Ascending aorta (tissue), 2 donors: ENCODE measurements at regions not wholly inside any gene's neighbourhood (a gene's known extent, or its start where the extent isn't known, plus 50 kb on each side); places are given as distances from the start of the nearest gene placed in this dataset.

ENCODE experiments used
- DNase-seq, 2 donors: peaks; one replicate each; pipeline ENCODE4 v3.0.0-alpha.2; 2019; ENCODE audit warnings: low spot score in 2 of 2
- H3K27ac ChIP-seq, 2 donors: fragments of 200-600 bp; sonication (generic); one replicate each; pipeline ENCODE4 v1.5.1; 2016 to 2017; ENCODE audit warnings: mild to moderate bottlenecking in 1 of 2
- H3K27me3 ChIP-seq: fragments of 200-600 bp; sonication (generic); one replicate; pipeline ENCODE4 v1.5.1; 2017
- H3K36me3 ChIP-seq, 2 donors: fragments of 200-600 bp; sonication (generic); one replicate each; pipeline ENCODE4 v1.5.1; 2016
- H3K4me1 ChIP-seq, 2 donors: fragments of 200-600 bp; sonication (generic); one replicate each; pipeline ENCODE4 v1.5.1; 2016 to 2017; ENCODE audit warnings: mild to moderate bottlenecking in 1 of 2
- H3K4me3 ChIP-seq, 2 donors: fragments of 200-600 bp; sonication (generic); one replicate each; pipeline ENCODE4 v1.5.1; 2016 to 2017; ENCODE audit warnings: mild to moderate bottlenecking in 1 of 2
- H3K9me3 ChIP-seq, 2 donors: fragments of 200-600 bp; sonication (generic); one replicate each; pipeline ENCODE4 v1.5.1; 2016
- intact Hi-C: fragments of 100-400 bp; cut with DNase I; formaldehyde crosslinking; loops from one replicate; pipeline ENCODE4 v1.15.1; 2023
- TF ChIP-seq, protein P1 (sequence below), 3 experiments: fragments of 200-600 bp in 2 of 3; fragments of 450-650 bp in 1 of 3; sonication (generic) in 2 of 3; IDR thresholded peaks; one replicate each; pipeline ENCODE4 v1.5.1; 2016 to 2019; ENCODE audit warnings: antibody characterized with exemption in 3 of 3, mild to moderate bottlenecking in 1 of 3, moderate library complexity in 1 of 3

DNA sequence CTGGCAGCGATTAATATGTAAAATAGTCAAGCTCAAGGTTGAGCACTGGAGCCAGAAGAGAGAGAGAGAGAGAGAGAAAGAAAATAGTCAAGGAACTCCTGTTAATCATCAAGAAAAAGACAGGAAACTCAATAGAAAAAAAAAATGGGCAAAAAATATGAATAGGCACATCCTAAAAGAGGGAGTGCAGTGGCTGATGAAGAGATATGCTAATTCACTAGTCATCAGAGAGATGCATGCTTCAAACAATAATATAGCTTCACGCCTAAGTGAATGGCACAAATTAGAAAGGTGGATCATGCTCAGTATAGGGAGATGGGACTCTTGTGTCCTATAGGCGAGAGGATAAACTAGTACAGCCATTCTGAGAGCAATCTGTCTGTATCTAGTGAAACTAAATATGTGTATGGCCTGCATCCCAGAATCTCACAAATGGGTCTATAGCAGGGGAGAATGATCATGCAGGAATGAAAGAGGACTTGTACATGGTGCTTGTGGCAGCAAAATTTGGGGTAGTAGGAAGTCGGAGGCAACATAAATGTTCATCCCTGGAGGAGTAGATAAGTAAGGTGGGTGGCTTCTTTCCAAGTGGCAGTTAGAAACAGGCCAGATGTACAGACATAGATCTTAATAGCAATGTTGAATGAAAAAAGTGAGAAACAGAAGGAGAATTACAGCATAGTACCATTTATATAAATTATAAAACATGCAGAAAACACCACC is 176.8 kb downstream of the VEGFA start:
- intact Hi-C loops: no loop called here
- H3K4me3 ChIP-seq: no peak overlapping the region
- H3K27ac ChIP-seq: no peak overlapping the region

DNA sequence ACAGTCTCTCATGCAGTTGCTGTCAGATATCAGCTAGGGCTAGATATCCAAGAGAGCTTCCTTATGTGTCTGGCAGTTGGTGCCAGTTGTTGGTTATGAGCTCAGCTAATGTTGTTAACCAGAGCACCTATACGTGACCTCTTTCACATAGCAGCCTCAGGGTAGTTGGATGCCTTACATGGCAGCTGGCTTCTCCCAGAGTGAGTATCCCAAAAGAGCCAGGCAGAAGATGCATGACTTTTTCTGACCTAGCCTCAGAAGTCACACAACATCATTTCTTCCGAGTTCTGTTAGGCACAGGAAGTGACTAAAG is 175.7 kb downstream of the VEGFA start:
- no peak overlapping the region for H3K27ac ChIP-seq
- H3K4me1 ChIP-seq: no peaks in the 10 kb centered on the region
- H3K9me3 ChIP-seq: peaks cover 0 to 10% of the 10 kb centered on the region in 2 donors
- TF ChIP-seq, protein P1, sequence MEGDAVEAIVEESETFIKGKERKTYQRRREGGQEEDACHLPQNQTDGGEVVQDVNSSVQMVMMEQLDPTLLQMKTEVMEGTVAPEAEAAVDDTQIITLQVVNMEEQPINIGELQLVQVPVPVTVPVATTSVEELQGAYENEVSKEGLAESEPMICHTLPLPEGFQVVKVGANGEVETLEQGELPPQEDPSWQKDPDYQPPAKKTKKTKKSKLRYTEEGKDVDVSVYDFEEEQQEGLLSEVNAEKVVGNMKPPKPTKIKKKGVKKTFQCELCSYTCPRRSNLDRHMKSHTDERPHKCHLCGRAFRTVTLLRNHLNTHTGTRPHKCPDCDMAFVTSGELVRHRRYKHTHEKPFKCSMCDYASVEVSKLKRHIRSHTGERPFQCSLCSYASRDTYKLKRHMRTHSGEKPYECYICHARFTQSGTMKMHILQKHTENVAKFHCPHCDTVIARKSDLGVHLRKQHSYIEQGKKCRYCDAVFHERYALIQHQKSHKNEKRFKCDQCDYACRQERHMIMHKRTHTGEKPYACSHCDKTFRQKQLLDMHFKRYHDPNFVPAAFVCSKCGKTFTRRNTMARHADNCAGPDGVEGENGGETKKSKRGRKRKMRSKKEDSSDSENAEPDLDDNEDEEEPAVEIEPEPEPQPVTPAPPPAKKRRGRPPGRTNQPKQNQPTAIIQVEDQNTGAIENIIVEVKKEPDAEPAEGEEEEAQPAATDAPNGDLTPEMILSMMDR (IDR thresholded peaks at IDR 0.05): no peak
- no peaks in the 10 kb centered on the region for H3K27me3 ChIP-seq
- intact Hi-C loops: no loop called here
- no peak for DNase-seq
- H3K4me3 ChIP-seq: no peak overlapping the region
- no peaks in the 10 kb centered on the region for H3K36me3 ChIP-seq

More for the DNA sequence above, 176.8 kb downstream of the VEGFA start:
- TF ChIP-seq, protein P1 (IDR thresholded peaks at IDR 0.05): no peak
- no peak for DNase-seq
- H3K4me1 ChIP-seq: no peaks in the 10 kb centered on the region
- peaks cover 0 to 10% of the 10 kb centered on the region in 2 donors for H3K9me3 ChIP-seq
- no peaks in the 10 kb centered on the region for H3K36me3 ChIP-seq
- H3K27me3 ChIP-seq: no peaks in the 10 kb centered on the region

DNA sequence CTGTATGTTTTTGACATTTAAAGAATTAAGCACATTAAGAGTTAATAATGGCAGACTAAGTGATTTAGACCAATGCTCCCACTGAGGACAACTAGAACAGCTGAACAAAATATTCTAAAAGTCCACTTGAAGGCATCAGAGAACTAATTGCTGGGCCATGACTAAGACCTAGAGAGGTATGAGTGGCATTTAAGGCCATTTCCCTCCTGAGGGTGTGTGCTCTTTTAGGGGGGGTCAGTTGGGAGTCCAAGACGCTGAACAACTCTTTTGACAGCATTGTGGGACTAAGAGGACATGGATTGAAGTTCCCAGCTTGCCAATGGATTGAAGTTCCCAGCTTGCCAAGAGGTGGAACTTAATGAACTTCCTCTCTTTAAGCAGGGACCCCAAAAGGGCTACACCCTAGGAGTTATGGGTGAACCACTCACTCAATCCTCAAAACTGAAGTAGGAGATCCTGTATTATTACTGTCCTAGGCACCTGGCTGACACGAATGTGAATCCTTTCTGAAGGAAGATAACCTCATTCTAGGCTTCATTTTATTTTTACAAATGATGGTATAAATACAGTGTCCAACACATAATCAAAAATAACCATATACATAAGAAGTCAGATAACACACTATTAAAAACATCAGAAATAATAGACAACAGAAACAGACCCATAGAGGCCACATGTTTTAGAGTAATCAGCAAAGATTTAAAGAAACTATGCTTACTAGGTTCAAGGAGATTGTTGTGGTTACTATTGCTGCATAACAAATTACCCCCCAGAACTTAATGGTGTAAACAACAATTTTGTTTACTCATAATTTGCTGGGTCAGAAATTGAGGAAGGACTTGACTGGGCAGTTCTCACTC is 175.1 kb downstream of the VEGFA start:
- DNase-seq: no peak
- Histone ChIP-seq H3K36me3 (no peaks in the 10 kb centered on the region), H3K4me3 (no peak overlapping the region), H3K4me1 (no peaks in the 10 kb centered on the region), H3K27ac (no peak overlapping the region), H3K9me3 (peaks cover 0 to 10% of the 10 kb centered on the region in 2 donors), H3K27me3 (no peaks in the 10 kb centered on the region)
- intact Hi-C loops: no loop called here
- TF ChIP-seq, protein P1 (IDR thresholded peaks at IDR 0.05): no peak

DNA sequence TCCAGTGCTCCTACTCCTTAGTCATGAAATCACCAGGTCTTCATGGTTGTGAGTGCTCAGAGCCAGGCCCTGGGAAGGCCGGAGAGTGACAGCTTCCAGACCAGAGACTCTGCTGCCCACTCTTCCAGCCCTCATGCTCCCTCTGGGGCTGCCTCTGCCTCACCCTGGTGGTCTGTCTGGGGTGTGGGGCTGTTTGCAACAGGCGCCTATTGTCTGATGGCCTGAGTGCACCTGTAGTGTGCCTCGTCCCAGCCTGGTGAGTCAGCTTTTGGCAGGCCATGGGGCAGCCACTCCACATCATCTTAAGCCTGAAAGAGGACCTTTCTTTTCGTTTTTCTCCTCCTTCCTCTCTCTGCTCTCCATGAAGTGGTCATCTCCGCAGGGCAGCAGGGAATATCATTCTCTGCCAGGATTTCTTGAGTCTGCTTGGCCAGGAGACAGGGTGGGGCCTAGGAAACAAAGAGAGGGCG is 173.8 kb downstream of the VEGFA start:
- no peaks in the 10 kb centered on the region for H3K36me3 ChIP-seq
- peaks cover 0 to 10% of the 10 kb centered on the region in 2 donors for H3K9me3 ChIP-seq
- no peak overlapping the region for H3K4me3 ChIP-seq
- H3K4me1 ChIP-seq: no peaks in the 10 kb centered on the region
- TF ChIP-seq, protein P1 (IDR thresholded peaks at IDR 0.05): no peak
- H3K27ac ChIP-seq: no peak overlapping the region
- H3K27me3 ChIP-seq: no peaks in the 10 kb centered on the region
- peak in 1 of 2 donors; percentile 38 for DNase-seq
- intact Hi-C loops: no loop called here

DNA sequence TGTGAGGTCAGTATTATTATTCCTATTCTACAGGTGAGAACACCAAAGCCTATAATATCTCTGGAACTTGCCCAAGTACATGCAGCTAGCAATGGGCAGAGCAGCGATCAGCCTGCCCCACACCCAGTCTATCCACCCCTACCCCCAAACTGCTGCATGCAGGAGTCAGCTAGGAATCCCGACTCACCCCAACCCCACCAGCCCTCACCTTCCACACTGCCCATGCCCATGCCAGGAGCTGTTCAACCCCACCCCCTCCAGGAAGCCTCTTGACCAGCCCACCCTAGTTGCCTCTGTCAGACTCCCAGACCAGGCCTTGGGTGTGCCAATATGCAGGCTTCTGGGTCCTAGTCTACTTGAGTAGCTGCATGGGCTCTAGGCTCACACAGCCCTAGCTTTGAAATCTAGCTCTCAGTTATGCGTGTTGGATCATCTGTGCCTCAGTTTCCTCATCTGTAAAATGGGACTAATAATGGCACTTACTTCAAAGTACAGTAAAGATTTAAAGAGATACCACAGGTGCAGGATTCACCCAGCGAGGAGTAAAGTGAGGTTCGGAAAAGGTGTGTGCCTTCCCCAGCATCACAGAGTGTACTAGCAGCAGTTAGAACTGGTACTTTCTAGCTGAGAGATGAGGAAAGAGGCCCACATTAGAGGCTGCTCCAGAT is 173.2 kb downstream of the VEGFA start:
- H3K9me3 ChIP-seq: peaks cover 0 to 10% of the 10 kb centered on the region in 2 donors
- TF ChIP-seq, protein P1 (IDR thresholded peaks at IDR 0.05): no peak
- intact Hi-C loops: no loop called here
- no peaks in the 10 kb centered on the region for H3K36me3 ChIP-seq
- peak in 1 of 2 donors; percentile 25 for DNase-seq
- H3K27ac ChIP-seq: no peak overlapping the region
- H3K4me1 ChIP-seq: no peaks in the 10 kb centered on the region
- no peaks in the 10 kb centered on the region for H3K27me3 ChIP-seq
- no peak overlapping the region for H3K4me3 ChIP-seq
